Trophoblast cell (in vitro differentiated cells and primary cell): ENCODE measurements at regions not wholly inside any gene's neighbourhood (a gene's known extent, or its start where the extent isn't known, plus 50 kb on each side); places are given as distances from the start of the nearest gene placed in this dataset.
"Not testable (repeated sequence)": the region's sequence is repeated elsewhere in the genome, so short reads cannot be mapped to it uniquely, and the experiment has no call there.

ENCODE experiments used
- DNase-seq, 2 donors: peaks; one replicate each; pipeline ENCODE4 v3.0.0-alpha.2; 2016
- H2AFZ ChIP-seq: 2 replicates; pipeline ENCODE4 v1.6.1; 2013; ENCODE audit warnings: low read length, moderate library complexity, mild to moderate bottlenecking; ENCODE audit not compliant: insufficient read depth, poor library complexity
- H2AK5ac ChIP-seq: 2 replicates; pipeline ENCODE4 v1.6.1; 2013; ENCODE audit warnings: mild to moderate bottlenecking, low read length
- H2BK120ac ChIP-seq: 2 replicates; pipeline ENCODE4 v1.6.1; 2013; ENCODE audit warnings: low read length, mild to moderate bottlenecking, moderate library complexity; ENCODE audit not compliant: insufficient read depth, poor library complexity
- H2BK12ac ChIP-seq: 2 replicates; pipeline ENCODE4 v1.6.1; 2013; ENCODE audit warnings: mild to moderate bottlenecking, low read length, moderate library complexity
- H2BK5ac ChIP-seq: 2 replicates; pipeline ENCODE4 v1.6.1; 2013; ENCODE audit warnings: low read length, low read depth, moderate library complexity, mild to moderate bottlenecking; ENCODE audit not compliant: poor library complexity
- H3K14ac ChIP-seq: 2 replicates; pipeline ENCODE4 v1.6.1; 2013; ENCODE audit warnings: mild to moderate bottlenecking, low read length
- H3K18ac ChIP-seq: 2 replicates; pipeline ENCODE4 v1.6.1; 2013; ENCODE audit warnings: mild to moderate bottlenecking, low read length
- H3K23ac ChIP-seq: 2 replicates; pipeline ENCODE4 v1.6.1; 2013; ENCODE audit warnings: low read length
- H3K27ac ChIP-seq: 2 replicates; pipeline ENCODE4 v1.5.1; 2013; ENCODE audit warnings: low read depth, mild to moderate bottlenecking, inconsistent platforms, low read length, moderate library complexity
- H3K27me3 ChIP-seq: 2 replicates; pipeline ENCODE4 v1.6.1; 2013; ENCODE audit warnings: inconsistent platforms, mild to moderate bottlenecking, low read length, moderate library complexity; ENCODE audit not compliant: insufficient read depth
- H3K36me3 ChIP-seq, 2 experiments: 1 replicate in 1 of 2; 2 replicates in 1 of 2; pipeline ENCODE4 v1.6.1; 2013; ENCODE audit warnings: low read length in 2 of 2, mild to moderate bottlenecking in 2 of 2, moderate library complexity in 1 of 2; ENCODE audit not compliant: insufficient read depth in 2 of 2, control insufficient read depth in 1 of 2
- H3K4ac ChIP-seq: 2 replicates; pipeline ENCODE4 v1.6.1; 2013; ENCODE audit warnings: low read depth, mild to moderate bottlenecking, low read length, moderate library complexity
- H3K4me1 ChIP-seq, 2 experiments: 1 replicate in 1 of 2; 2 replicates in 1 of 2; pipeline ENCODE4 v1.6.1; 2013; ENCODE audit warnings: low read length in 2 of 2, mild to moderate bottlenecking in 2 of 2, moderate library complexity in 1 of 2; ENCODE audit not compliant: insufficient read depth in 2 of 2, control insufficient read depth in 1 of 2
- H3K4me2 ChIP-seq: 2 replicates; pipeline ENCODE4 v1.6.1; 2013; ENCODE audit warnings: inconsistent platforms, mild to moderate bottlenecking, low read length, moderate library complexity
- H3K4me3 ChIP-seq: 2 replicates; pipeline ENCODE4 v1.5.1; 2013; ENCODE audit warnings: mild to moderate bottlenecking, low read depth, low read length, inconsistent platforms
- H3K79me1 ChIP-seq: one replicate; pipeline ENCODE4 v1.6.1; 2013; ENCODE audit warnings: low read length
- H3K79me2 ChIP-seq: 2 replicates; pipeline ENCODE4 v1.6.1; 2013; ENCODE audit warnings: low read length, mild to moderate bottlenecking; ENCODE audit not compliant: control insufficient read depth, insufficient read depth, poor library complexity
- H3K9ac ChIP-seq: 2 replicates; pipeline ENCODE4 v1.6.1; 2013; ENCODE audit warnings: mild to moderate bottlenecking, low read length
- H3K9me3 ChIP-seq: 2 replicates; pipeline ENCODE4 v1.6.1; 2013; ENCODE audit warnings: low read depth, mild to moderate bottlenecking, control low read depth, inconsistent platforms, low read length; ENCODE audit not compliant: insufficient read depth
- H4K12ac ChIP-seq: 2 replicates; pipeline ENCODE4 v1.6.1; 2013; ENCODE audit warnings: low read depth, mild to moderate bottlenecking, low read length, moderate library complexity
- H4K8ac ChIP-seq: 2 replicates; pipeline ENCODE4 v1.6.1; 2013; ENCODE audit warnings: low read depth, mild to moderate bottlenecking, low read length, moderate library complexity
- H4K91ac ChIP-seq: one replicate; pipeline ENCODE4 v1.6.1; 2013; ENCODE audit warnings: low read depth, mild to moderate bottlenecking, low read length, moderate library complexity
- WGBS: extraction: QIAGEN DNeasy Blood & Tissue Kit; methylation state at CpG from one replicate; pipeline ENCODE4 v1.1.7; 2013; ENCODE audit warnings: missing lambda C conversion rate; ENCODE audit not compliant: insufficient read length, insufficient coverage; ENCODE audit errors: extremely low coverage; 5-methylcytosine and 5-hydroxymethylcytosine counted together

DNA sequence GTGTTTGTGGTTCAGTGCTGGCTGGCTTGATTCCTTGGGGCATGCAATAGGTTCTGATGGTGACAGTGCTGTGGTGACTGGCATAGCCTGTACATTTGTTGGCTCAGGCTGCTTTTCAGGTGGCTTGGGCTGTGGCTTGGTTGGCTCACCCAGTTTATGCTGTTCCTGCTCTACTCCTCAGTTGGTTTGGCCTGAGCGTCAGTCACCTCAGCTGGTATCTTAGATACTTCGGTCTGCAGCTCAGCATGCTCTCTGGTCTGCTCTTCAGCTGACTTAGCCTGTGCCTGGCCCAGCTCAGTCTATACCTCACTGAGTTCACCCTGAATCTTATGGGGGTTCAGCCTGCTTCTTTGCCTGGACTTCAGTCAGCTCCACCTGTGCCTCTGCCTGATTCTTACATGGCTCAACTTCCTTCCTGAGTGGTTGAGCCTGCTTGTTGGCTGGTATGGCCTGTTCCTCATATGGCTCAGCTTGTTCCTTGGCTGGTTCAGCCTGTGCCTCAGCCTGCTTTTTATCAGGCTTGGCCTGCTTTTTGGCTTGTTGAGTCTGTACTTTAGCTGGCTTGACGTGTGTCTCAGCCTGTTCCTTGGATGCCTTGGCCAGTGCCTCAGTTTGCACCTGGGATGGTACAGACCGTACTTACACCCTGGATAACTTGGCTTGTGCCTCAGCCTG is 170.6 kb downstream of the MSN start:
- Histone ChIP-seq H3K79me1 (no peaks in the 10 kb centered on the region), H3K4ac (no peak overlapping the region), H3K36me3 (no peaks in the 10 kb centered on the region), H3K23ac (no peak overlapping the region), H4K91ac (no peak overlapping the region), H4K12ac (no peak overlapping the region), H2BK5ac (no peak overlapping the region), H3K18ac (no peak overlapping the region), H3K27ac (no peak overlapping the region), H2AK5ac (no peak overlapping the region), H3K27me3 (no peaks in the 10 kb centered on the region), H2BK120ac (no peak overlapping the region), H3K4me3 (no peak overlapping the region), H3K4me1 (no peaks in the 10 kb centered on the region), H3K4me2 (no peak overlapping the region), H4K8ac (no peak overlapping the region), H3K9ac (no peak overlapping the region), H2AFZ (no peak overlapping the region), H3K79me2 (no peaks in the 10 kb centered on the region), H3K9me3 (no peaks in the 10 kb centered on the region), H3K14ac (no peak overlapping the region), H2BK12ac (no peak overlapping the region)
- WGBS = no CpG with 5 or more reads among the region's 4 CpGs
- DNase-seq = no peak

DNA sequence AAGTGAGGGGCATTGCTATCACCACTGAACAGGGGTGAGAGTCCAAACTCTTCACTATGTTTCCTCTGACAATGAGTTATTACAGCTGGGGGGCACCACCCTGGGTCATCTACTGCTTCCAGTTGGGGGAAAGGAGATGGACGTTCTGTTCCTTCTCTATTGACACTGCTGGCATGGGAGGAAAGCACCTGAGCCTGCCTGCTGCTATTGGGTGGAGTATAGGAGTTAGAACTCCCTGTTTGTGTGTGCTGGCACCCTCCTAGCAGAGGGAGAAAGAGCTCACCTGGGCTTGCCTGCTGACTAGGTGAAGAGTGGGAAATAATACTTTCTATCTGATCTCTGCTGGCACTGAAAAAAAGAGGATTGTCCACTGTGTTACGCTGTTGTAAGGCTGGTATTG is 163.8 kb downstream of the MSN start:
- Histone ChIP-seq H3K27me3 (no peaks in the 10 kb centered on the region), H3K9ac (no peak overlapping the region), H4K8ac (no peak overlapping the region), H2BK120ac (no peak overlapping the region), H4K91ac (no peak overlapping the region), H3K18ac (no peak overlapping the region), H2AK5ac (no peak overlapping the region), H2AFZ (no peak overlapping the region), H3K79me1 (no peaks in the 10 kb centered on the region), H3K4me3 (no peak overlapping the region), H2BK5ac (no peak overlapping the region), H3K9me3 (no peaks in the 10 kb centered on the region), H4K12ac (no peak overlapping the region), H3K4me1 (no peaks in the 10 kb centered on the region), H3K4me2 (no peak overlapping the region), H3K14ac (no peak overlapping the region), H3K79me2 (no peaks in the 10 kb centered on the region), H3K36me3 (no peaks in the 10 kb centered on the region), H2BK12ac (no peak overlapping the region), H3K23ac (no peak overlapping the region), H3K27ac (no peak overlapping the region), H3K4ac (no peak overlapping the region)
- no CpG with 5 or more reads among the region's 2 CpGs for WGBS
- no peak for DNase-seq

GRCh38 chrX:65828599-65828998 is 161.1 kb downstream of the MSN start:
- no peak overlapping the region for H3K23ac ChIP-seq
- no peak overlapping the region for H4K12ac ChIP-seq
- H2BK5ac ChIP-seq = no peak overlapping the region
- no peak overlapping the region for H4K91ac ChIP-seq
- no peaks in the 10 kb centered on the region for H3K79me1 ChIP-seq
- H3K36me3 ChIP-seq = no peaks in the 10 kb centered on the region
- no peaks in the 10 kb centered on the region for H3K4me1 ChIP-seq
- no peak overlapping the region for H4K8ac ChIP-seq
- no peak overlapping the region for H3K14ac ChIP-seq
- H3K4ac ChIP-seq = no peak overlapping the region
- H2BK12ac ChIP-seq = no peak overlapping the region
- no peak for DNase-seq
- H2BK120ac ChIP-seq = no peak overlapping the region
- no peaks in the 10 kb centered on the region for H3K27me3 ChIP-seq
- H3K4me3 ChIP-seq = no peak overlapping the region
- H2AFZ ChIP-seq = no peak overlapping the region
- no CpG with 5 or more reads among the region's 3 CpGs for whole genome bisulfite sequencing
- H3K9ac ChIP-seq = no peak overlapping the region
- no peaks in the 10 kb centered on the region for H3K79me2 ChIP-seq
- no peak overlapping the region for H3K4me2 ChIP-seq
- H3K27ac ChIP-seq = no peak overlapping the region
- no peaks in the 10 kb centered on the region for H3K9me3 ChIP-seq
- H2AK5ac ChIP-seq = no peak overlapping the region
- no peak overlapping the region for H3K18ac ChIP-seq

DNA sequence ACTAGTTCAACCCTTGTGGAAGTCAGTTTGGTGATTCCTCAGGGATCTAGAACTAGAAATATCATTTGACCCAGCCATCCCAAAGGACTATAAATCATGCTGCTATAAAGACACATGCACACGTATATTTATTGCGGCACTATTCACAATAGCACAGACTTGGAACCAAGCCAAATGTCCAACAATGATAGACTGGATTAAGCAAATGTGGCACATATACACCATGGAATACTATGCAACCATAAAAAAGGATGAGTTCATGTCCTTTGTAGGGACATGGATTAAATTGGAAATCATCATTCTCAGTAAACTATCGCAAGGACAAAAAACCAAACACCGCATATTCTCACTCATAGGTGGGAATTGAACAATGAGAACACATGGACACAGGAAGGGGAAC is 157.8 kb downstream of the MSN start:
- not testable (repeated sequence) for H2AFZ ChIP-seq, H3K27me3 ChIP-seq, H3K4me3 ChIP-seq, H2BK120ac ChIP-seq, H3K36me3 ChIP-seq, H3K18ac ChIP-seq, H2BK5ac ChIP-seq, H3K79me1 ChIP-seq, H3K4me1 ChIP-seq, H3K4me2 ChIP-seq, H3K14ac ChIP-seq, H2BK12ac ChIP-seq, H3K27ac ChIP-seq, H3K4ac ChIP-seq, H2AK5ac ChIP-seq, H3K9me3 ChIP-seq, H3K23ac ChIP-seq, H3K79me2 ChIP-seq, H3K9ac ChIP-seq, DNase-seq, H4K8ac ChIP-seq, H4K12ac ChIP-seq, H4K91ac ChIP-seq
- no CpG with 5 or more reads among the region's 4 CpGs for WGBS
